NCI-H2107 treated with DMSO at 0.1 percent for 48 hours (cell line): ENCODE measurements at regions not wholly inside any gene's neighbourhood (a gene's known extent, or its start where the extent isn't known, plus 50 kb on each side); places are given as distances from the start of the nearest gene placed in this dataset.

Experiments
- DNase-seq: peaks from one replicate; lab custom pipeline; 2025; ENCODE audit not compliant: unreplicated experiment; lab: John Stamatoyannopoulos, UW

- no peak for DNase-seq
Observed at GRCh38 chr16:81148277-81148676, 52.1 kb upstream of the GCSH start.
